Body of pancreas (tissue), 4 donors: ENCODE measurements at regions not wholly inside any gene's neighbourhood (a gene's known extent, or its start where the extent isn't known, plus 50 kb on each side); places are given as distances from the start of the nearest gene placed in this dataset.
"Not testable (repeated sequence)": the region's sequence is repeated elsewhere in the genome, so short reads cannot be mapped to it uniquely, and the experiment has no call there.

Experiments used
- ATAC-seq: fragments of 150-250 bp; one replicate; pipeline ENCODE4 v1.9.1; 2016
- DNase-seq, 4 donors: peaks; one replicate each; pipeline ENCODE4 v3.0.0-alpha.2; 2019
- H3K27ac ChIP-seq, 4 donors: fragments of 200-600 bp; sonication (generic); 1 replicate in 3 of 4; 2 replicates in 1 of 4; pipeline versions ENCODE4 v1.5.1 to v1.6.1; 2016 to 2019; ENCODE audit warnings: mild to moderate bottlenecking in 1 of 4, mixed read lengths in 1 of 4, moderate library complexity in 1 of 4
- H3K27me3 ChIP-seq, 2 donors: fragments of 200-600 bp; sonication (generic); one replicate each; pipeline ENCODE4 v1.6.0; 2016; ENCODE audit warnings: mild to moderate bottlenecking in 1 of 2
- H3K36me3 ChIP-seq, 2 donors: fragments of 200-600 bp; sonication (generic); replicated peaks in 1 of 2; 2 replicates each; pipeline ENCODE4 v1.5.1; 2016; ENCODE audit warnings: low read depth in 2 of 2; ENCODE audit not compliant: insufficient read depth in 1 of 2
- H3K4me1 ChIP-seq: fragments of 200-600 bp; sonication (generic); one replicate; pipeline ENCODE4 v1.6.0; 2016
- H3K4me3 ChIP-seq, 2 donors: fragments of 200-600 bp; sonication (generic); 1 replicate in 1 of 2; 2 replicates in 1 of 2; pipeline ENCODE4 v1.5.1; 2016 to 2019
- H3K9me3 ChIP-seq, 3 donors: fragments of 200-600 bp; sonication (generic); 1 replicate in 2 of 3; 2 replicates in 1 of 3; pipeline ENCODE4 v1.5.1; 2016
- CTCF ChIP-seq, 7 experiments: fragments of 450-650 bp in 4 of 7; fragments of 200-600 bp in 3 of 7; sonication (generic) in 3 of 7; IDR thresholded peaks; one replicate each; pipeline ENCODE4 v1.5.1; 2016 to 2019; ENCODE audit warnings: antibody characterized with exemption in 7 of 7
- POLR2A ChIP-seq, 3 donors: fragments of 450-650 bp; IDR thresholded peaks; one replicate each; pipeline ENCODE4 v1.6.1; 2016; ENCODE audit warnings: antibody characterized with exemption in 3 of 3, mild to moderate bottlenecking in 2 of 3
- WGBS, 2 donors: methylation state at CpG; one replicate each; pipeline ENCODE4 v1.1.5; 2017; 5-methylcytosine and 5-hydroxymethylcytosine counted together
- intact Hi-C: fragments of 100-400 bp; cut with DNase I; formaldehyde crosslinking; loops from one replicate; pipeline ENCODE4 v1.15.1; 2023

GRCh38 chr5:101212942-101213514, 309.9 kb upstream of the ST8SIA4 start:
- 61 to 62% methylated on average over 10 of the region's 10 CpGs for WGBS, 2 donors

GRCh38 chr5:101206534-101206933, 303.5 kb upstream of the ST8SIA4 start:
- no peak overlapping the region for H3K4me3 ChIP-seq
- DNase-seq (no peak), ATAC-seq (no peak)
- H3K27ac ChIP-seq = no peak overlapping the region
- TF ChIP-seq CTCF (IDR thresholded peaks at IDR 0.05) = no peak
- no peak for TF ChIP-seq POLR2A (IDR thresholded peaks at IDR 0.05)
- H3K9me3 ChIP-seq = no peaks in the 10 kb centered on the region
- H3K4me1 ChIP-seq = no peaks in the 10 kb centered on the region
- no peaks in the 10 kb centered on the region for H3K27me3 ChIP-seq
- no peaks in the 10 kb centered on the region for H3K36me3 ChIP-seq
- intact Hi-C loops = no loop called here

More at GRCh38 chr5:101212942-101213514, 309.9 kb upstream of the ST8SIA4 start:
- Histone ChIP-seq H3K4me3 (no peak overlapping the region), H3K9me3 (no peaks in the 10 kb centered on the region), H3K27me3 (no peaks in the 10 kb centered on the region), H3K4me1 (no peaks in the 10 kb centered on the region), H3K27ac (no peak overlapping the region), H3K36me3 (no peaks in the 10 kb centered on the region)
- no peak for TF ChIP-seq POLR2A (IDR thresholded peaks at IDR 0.05)
- no peak for TF ChIP-seq CTCF (IDR thresholded peaks at IDR 0.05)
- ATAC-seq (no peak), DNase-seq (no peak)
- intact Hi-C loops = no loop called here

GRCh38 chr5:101205065-101205464, 302.0 kb upstream of the ST8SIA4 start:
- ATAC-seq, H3K4me1 ChIP-seq, H3K27ac ChIP-seq, H3K9me3 ChIP-seq, H3K36me3 ChIP-seq, H3K27me3 ChIP-seq, intact Hi-C loops, H3K4me3 ChIP-seq, DNase-seq: not testable (repeated sequence)
- 46% methylated on average over 3 of the region's 3 CpGs for WGBS, 2 donors

- H3K9me3 ChIP-seq, H3K4me1 ChIP-seq, H3K27me3 ChIP-seq, ATAC-seq, intact Hi-C loops, H3K27ac ChIP-seq, DNase-seq, H3K36me3 ChIP-seq, H3K4me3 ChIP-seq: not testable (repeated sequence)
- WGBS, 2 donors = 60 to 61% methylated on average over 9 to 10 of the region's 10 CpGs
Observed at GRCh38 chr5:101180365-101180764, 277.3 kb upstream of the ST8SIA4 start.

- no peak for DNase-seq
- H3K4me1 ChIP-seq = no peaks in the 10 kb centered on the region
- peaks cover 0 to 6% (median 0%) of the 10 kb centered on the region in 3 donors for H3K9me3 ChIP-seq
- WGBS, 2 donors = 62 to 67% methylated on average over 2 to 3 of the region's 3 CpGs
- intact Hi-C loops = no loop called here
- ATAC-seq = no peak
- no peaks in the 10 kb centered on the region for H3K36me3 ChIP-seq
- no peak overlapping the region for H3K4me3 ChIP-seq
- TF ChIP-seq CTCF (IDR thresholded peaks at IDR 0.05) (no peak), POLR2A (IDR thresholded peaks at IDR 0.05) (no peak)
- no peak overlapping the region for H3K27ac ChIP-seq
- no peaks in the 10 kb centered on the region for H3K27me3 ChIP-seq
Observed at GRCh38 chr5:101176605-101177004, 273.5 kb upstream of the ST8SIA4 start.

GRCh38 chr5:101174981-101175380, 271.9 kb upstream of the ST8SIA4 start:
- TF ChIP-seq POLR2A (IDR thresholded peaks at IDR 0.05) = no peak
- TF ChIP-seq CTCF (IDR thresholded peaks at IDR 0.05) = no peak
- ATAC-seq = no peak
- Histone ChIP-seq H3K27ac (no peak overlapping the region), H3K27me3 (no peaks in the 10 kb centered on the region), H3K9me3 (peaks cover 0 to 6% (median 0%) of the 10 kb centered on the region in 3 donors), H3K36me3 (no peaks in the 10 kb centered on the region), H3K4me3 (no peak overlapping the region), H3K4me1 (no peaks in the 10 kb centered on the region)
- 14 to 21% methylated on average over 1 of the region's 1 CpG for WGBS, 2 donors
- intact Hi-C loops = no loop called here
- no peak for DNase-seq
